H1 (cell line): ENCODE measurements at regions not wholly inside any gene's neighbourhood (a gene's known extent, or its start where the extent isn't known, plus 50 kb on each side); places are given as distances from the start of the nearest gene placed in this dataset.

Experiments
- CHD7 ChIP-seq: fragments of 300-600 bp; sonication (generic); IDR thresholded peaks from 2 replicates; pipeline ENCODE4 v1.7.1; 2012; ENCODE audit warnings: low read length, moderate library complexity, mild to moderate bottlenecking, inconsistent platforms; ENCODE audit not compliant: insufficient replicate concordance
- EGR1 ChIP-seq: IDR thresholded peaks from 2 replicates; pipeline ENCODE4 v1.6.1; 2011; ENCODE audit warnings: low read depth, low read length, borderline replicate concordance
- EZH2 ChIP-seq: fragments of 200-600 bp; sonication (generic); IDR thresholded peaks from 2 replicates; pipeline ENCODE4 v1.7.1; 2012; ENCODE audit warnings: low read depth, mild to moderate bottlenecking, moderate library complexity, low read length, inconsistent platforms; ENCODE audit not compliant: severe bottlenecking
- FOSL1 ChIP-seq: IDR thresholded peaks from 2 replicates; pipeline ENCODE4 v1.6.1; 2011; ENCODE audit warnings: mild to moderate bottlenecking, low read depth, low read length, moderate library complexity; ENCODE audit not compliant: insufficient read depth
- POU5F1 ChIP-seq: IDR thresholded peaks from 2 replicates; pipeline ENCODE4 v1.6.1; 2011; ENCODE audit warnings: low read depth, mild to moderate bottlenecking, low read length, moderate library complexity
- SP4 ChIP-seq: IDR thresholded peaks from 2 replicates; pipeline ENCODE4 v1.6.1; 2012; ENCODE audit warnings: low read length, inconsistent platforms
- TF ChIP-seq, protein P1 (sequence below): IDR thresholded peaks from 2 replicates; pipeline ENCODE4 v1.6.1; 2011; ENCODE audit warnings: low read depth, mild to moderate bottlenecking, low read length; ENCODE audit not compliant: insufficient read depth
- TF ChIP-seq, protein P2 (sequence below): IDR thresholded peaks from 2 replicates; pipeline ENCODE4 v1.6.1; 2012; ENCODE audit warnings: low read length, inconsistent platforms
- TF ChIP-seq, protein P3 (sequence below): IDR thresholded peaks from 2 replicates; pipeline ENCODE4 v1.6.1; 2012; ENCODE audit warnings: inconsistent platforms

DNA sequence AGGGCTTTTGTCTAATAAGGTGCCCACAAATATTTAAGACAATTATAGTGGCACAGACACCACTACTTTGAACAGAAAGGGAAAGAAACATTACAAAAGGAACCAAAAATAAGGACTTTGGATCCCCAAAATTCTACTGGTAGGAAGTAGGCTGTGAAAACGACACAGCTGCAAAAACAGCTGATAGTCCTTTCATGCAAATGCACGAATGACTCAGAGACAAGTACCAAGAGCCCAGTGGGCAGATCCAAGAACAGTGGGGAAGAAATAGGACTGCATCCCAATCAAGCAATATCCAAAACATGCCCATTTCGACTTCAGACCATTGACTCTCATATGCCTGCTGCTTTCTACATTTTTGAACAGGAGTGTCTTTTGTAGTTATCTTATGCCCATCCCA lies 269.4 kb upstream of the NBEA start (continued):
- TF ChIP-seq CHD7, result no peak
- TF ChIP-seq, protein P1, sequence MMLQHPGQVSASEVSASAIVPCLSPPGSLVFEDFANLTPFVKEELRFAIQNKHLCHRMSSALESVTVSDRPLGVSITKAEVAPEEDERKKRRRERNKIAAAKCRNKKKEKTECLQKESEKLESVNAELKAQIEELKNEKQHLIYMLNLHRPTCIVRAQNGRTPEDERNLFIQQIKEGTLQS, result no peak
- TF ChIP-seq FOSL1, result no peak
- TF ChIP-seq, protein P2, sequence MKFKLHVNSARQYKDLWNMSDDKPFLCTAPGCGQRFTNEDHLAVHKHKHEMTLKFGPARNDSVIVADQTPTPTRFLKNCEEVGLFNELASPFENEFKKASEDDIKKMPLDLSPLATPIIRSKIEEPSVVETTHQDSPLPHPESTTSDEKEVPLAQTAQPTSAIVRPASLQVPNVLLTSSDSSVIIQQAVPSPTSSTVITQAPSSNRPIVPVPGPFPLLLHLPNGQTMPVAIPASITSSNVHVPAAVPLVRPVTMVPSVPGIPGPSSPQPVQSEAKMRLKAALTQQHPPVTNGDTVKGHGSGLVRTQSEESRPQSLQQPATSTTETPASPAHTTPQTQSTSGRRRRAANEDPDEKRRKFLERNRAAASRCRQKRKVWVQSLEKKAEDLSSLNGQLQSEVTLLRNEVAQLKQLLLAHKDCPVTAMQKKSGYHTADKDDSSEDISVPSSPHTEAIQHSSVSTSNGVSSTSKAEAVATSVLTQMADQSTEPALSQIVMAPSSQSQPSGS, result no peak
- no peak for TF ChIP-seq POU5F1
- no peak for TF ChIP-seq SP4
- TF ChIP-seq, protein P3, sequence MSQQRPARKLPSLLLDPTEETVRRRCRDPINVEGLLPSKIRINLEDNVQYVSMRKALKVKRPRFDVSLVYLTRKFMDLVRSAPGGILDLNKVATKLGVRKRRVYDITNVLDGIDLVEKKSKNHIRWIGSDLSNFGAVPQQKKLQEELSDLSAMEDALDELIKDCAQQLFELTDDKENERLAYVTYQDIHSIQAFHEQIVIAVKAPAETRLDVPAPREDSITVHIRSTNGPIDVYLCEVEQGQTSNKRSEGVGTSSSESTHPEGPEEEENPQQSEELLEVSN, result no peak
- no peak for TF ChIP-seq EZH2
- TF ChIP-seq EGR1, result no peak
